Mesendoderm (in vitro differentiated cells): ENCODE measurements at regions not wholly inside any gene's neighbourhood (a gene's known extent, or its start where the extent isn't known, plus 50 kb on each side); places are given as distances from the start of the nearest gene placed in this dataset.

Source experiments
- DNase-seq: peaks from one replicate; pipeline ENCODE4 v3.0.0; 2013
- H2AK5ac ChIP-seq: 2 replicates; pipeline ENCODE4 v1.6.1; 2013; ENCODE audit warnings: low read length, inconsistent platforms
- H2BK120ac ChIP-seq: 2 replicates; pipeline ENCODE4 v1.6.1; 2013; ENCODE audit warnings: low read depth, mild to moderate bottlenecking, low read length, moderate library complexity, mixed read lengths
- H2BK15ac ChIP-seq: replicated peaks from 2 replicates; pipeline ENCODE4 v1.6.1; 2013; ENCODE audit warnings: low read depth, mild to moderate bottlenecking, moderate library complexity
- H2BK5ac ChIP-seq: 2 replicates; pipeline ENCODE4 v1.6.1; 2013; ENCODE audit warnings: low read length, inconsistent platforms
- H3K18ac ChIP-seq: 2 replicates; pipeline ENCODE4 v1.6.1; 2013; ENCODE audit warnings: mild to moderate bottlenecking, low read length, mixed read lengths
- H3K23ac ChIP-seq: one replicate; pipeline ENCODE4 v1.6.1; 2013; ENCODE audit warnings: low read length
- H3K27ac ChIP-seq: 2 replicates; pipeline ENCODE4 v1.5.1; 2013; ENCODE audit warnings: low read depth, mild to moderate bottlenecking, inconsistent platforms, low read length, moderate library complexity
- H3K27me3 ChIP-seq: 2 replicates; pipeline ENCODE4 v1.6.1; 2013; ENCODE audit warnings: low read length, control low read depth, mild to moderate bottlenecking, inconsistent platforms; ENCODE audit not compliant: insufficient read depth, poor library complexity
- H3K36me3 ChIP-seq: 2 replicates; pipeline ENCODE4 v1.6.1; 2013; ENCODE audit warnings: low read length, inconsistent platforms; ENCODE audit not compliant: control insufficient read depth, insufficient read depth
- H3K4ac ChIP-seq: one replicate; pipeline ENCODE4 v1.6.1; 2013; ENCODE audit warnings: low read depth, mild to moderate bottlenecking, low read length, moderate library complexity
- H3K4me1 ChIP-seq: 2 replicates; pipeline ENCODE4 v1.6.1; 2013; ENCODE audit warnings: low read depth, low read length, inconsistent platforms; ENCODE audit not compliant: control insufficient read depth
- H3K4me2 ChIP-seq: 2 replicates; pipeline ENCODE4 v1.6.1; 2013; ENCODE audit warnings: low read length
- H3K4me3 ChIP-seq: 2 replicates; pipeline ENCODE4 v1.5.1; 2013; ENCODE audit warnings: mild to moderate bottlenecking, low read length
- H3K56ac ChIP-seq: one replicate; pipeline ENCODE4 v1.6.1; 2013; ENCODE audit warnings: low read length
- H3K79me1 ChIP-seq: 2 replicates; pipeline ENCODE4 v1.6.1; 2013; ENCODE audit warnings: low read length, inconsistent platforms
- H3K79me2 ChIP-seq: 2 replicates; pipeline ENCODE4 v1.6.1; 2013; ENCODE audit warnings: mild to moderate bottlenecking, low read length; ENCODE audit not compliant: control insufficient read depth, insufficient read depth
- H3K9ac ChIP-seq: 2 replicates; pipeline ENCODE4 v1.6.1; 2013; ENCODE audit warnings: low read length, inconsistent platforms
- H4K5ac ChIP-seq: one replicate; pipeline ENCODE4 v1.6.1; 2013; ENCODE audit warnings: low read length
- H4K8ac ChIP-seq: one replicate; pipeline ENCODE4 v1.6.1; 2013; ENCODE audit warnings: low read depth, mild to moderate bottlenecking, control low read depth, low read length, moderate library complexity
- WGBS: extraction: QIAGEN DNeasy Blood & Tissue Kit; methylation state at CpG from one replicate; pipeline ENCODE4 v1.1.7; 2013; ENCODE audit warnings: low lambda C conversion rate, missing lambda C conversion rate; ENCODE audit not compliant: insufficient coverage; ENCODE audit errors: extremely low coverage; 5-methylcytosine and 5-hydroxymethylcytosine counted together

DNA sequence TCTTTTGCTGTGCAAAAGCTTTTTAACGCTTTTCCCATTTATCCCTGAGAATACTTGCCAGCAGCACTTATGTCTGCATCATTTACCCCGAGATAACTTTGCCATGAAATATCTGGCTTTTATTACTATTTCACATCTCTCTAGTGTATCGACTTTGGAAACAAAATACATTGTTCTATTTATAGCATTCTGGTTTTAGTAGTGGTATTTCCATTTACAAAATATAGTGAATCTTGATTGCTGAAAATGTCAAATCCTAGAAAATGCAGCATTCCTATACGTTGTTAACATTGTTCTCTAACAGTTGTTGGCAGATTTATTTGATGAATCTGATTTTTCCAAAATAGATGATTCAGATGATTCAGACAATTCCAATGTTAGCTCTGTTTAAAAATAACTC is 189.3 kb upstream of the SPRY2 start:
- no peaks in the 10 kb centered on the region for H3K4me1 ChIP-seq
- no peaks in the 10 kb centered on the region for H3K79me1 ChIP-seq
- no peak overlapping the region for H4K5ac ChIP-seq
- no peak overlapping the region for H4K8ac ChIP-seq
- H3K27me3 ChIP-seq: no peaks in the 10 kb centered on the region
- WGBS: no CpG with 5 or more reads among the region's 4 CpGs
- no peak overlapping the region for H3K56ac ChIP-seq
- no peak overlapping the region for H3K27ac ChIP-seq
- H3K36me3 ChIP-seq: no peaks in the 10 kb centered on the region
- H3K4me2 ChIP-seq: no peak overlapping the region
- no peaks in the 10 kb centered on the region for H3K79me2 ChIP-seq
- DNase-seq: no peak
- H3K23ac ChIP-seq: no peak overlapping the region
- no peak overlapping the region for H3K9ac ChIP-seq
- H3K18ac ChIP-seq: no peak overlapping the region
- no peak overlapping the region for H2BK5ac ChIP-seq
- H2BK120ac ChIP-seq: no peak overlapping the region
- no peak overlapping the region for H3K4ac ChIP-seq
- no peak overlapping the region for H2BK15ac ChIP-seq
- H3K4me3 ChIP-seq: no peak overlapping the region
- no peak overlapping the region for H2AK5ac ChIP-seq

DNA sequence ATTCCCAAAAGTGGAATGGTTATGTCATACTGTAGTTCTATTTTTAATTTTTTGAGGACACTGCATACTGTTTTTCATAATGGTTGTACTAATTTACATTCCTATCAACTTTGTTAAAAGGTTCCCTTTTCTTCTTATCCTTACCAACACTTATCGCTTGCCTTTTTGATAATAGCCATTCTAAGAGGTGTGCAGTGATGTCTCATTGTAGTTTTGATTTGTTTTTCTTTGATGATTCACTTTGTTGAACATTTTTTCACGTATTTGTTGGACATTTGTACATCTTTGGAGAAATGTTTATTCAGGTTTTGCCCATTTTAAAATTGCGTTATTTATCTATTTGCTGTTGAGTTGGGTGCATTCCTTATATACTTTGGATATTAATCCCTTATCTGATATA is 188.8 kb upstream of the SPRY2 start:
- no peak for DNase-seq
- no CpG with 5 or more reads among the region's 3 CpGs for WGBS

DNA sequence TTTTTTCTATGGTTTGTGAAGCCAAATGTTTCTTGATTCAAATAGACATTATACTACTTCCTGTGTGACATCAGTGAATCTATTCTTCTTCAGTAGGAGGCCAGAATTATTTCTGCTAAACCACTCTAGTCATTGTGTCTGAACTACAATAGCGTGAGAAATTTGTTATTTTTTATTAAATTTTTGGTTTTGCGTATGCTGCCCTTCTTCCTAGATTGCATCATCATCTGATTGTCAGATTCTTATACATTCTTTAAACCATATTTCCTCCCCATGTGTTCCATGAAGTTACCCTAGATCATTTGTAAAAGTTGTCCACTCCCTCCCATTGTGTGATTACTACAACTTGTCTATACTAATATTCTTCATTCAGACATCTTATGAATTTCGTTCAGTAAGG is 187.8 kb upstream of the SPRY2 start:
- H3K27ac ChIP-seq: no peak overlapping the region
- H3K27me3 ChIP-seq: no peaks in the 10 kb centered on the region

More for the DNA sequence above, 188.8 kb upstream of the SPRY2 start:
- Histone ChIP-seq H3K56ac (no peak overlapping the region), H2BK15ac (no peak overlapping the region), H2BK120ac (no peak overlapping the region), H3K4me3 (no peak overlapping the region), H3K23ac (no peak overlapping the region), H3K79me1 (no peaks in the 10 kb centered on the region), H3K36me3 (no peaks in the 10 kb centered on the region), H4K5ac (no peak overlapping the region), H4K8ac (no peak overlapping the region), H3K18ac (no peak overlapping the region), H3K79me2 (no peaks in the 10 kb centered on the region), H3K27me3 (no peaks in the 10 kb centered on the region), H3K27ac (no peak overlapping the region), H2BK5ac (no peak overlapping the region), H2AK5ac (no peak overlapping the region), H3K4ac (no peak overlapping the region), H3K4me1 (no peaks in the 10 kb centered on the region), H3K4me2 (no peak overlapping the region), H3K9ac (no peak overlapping the region)

DNA sequence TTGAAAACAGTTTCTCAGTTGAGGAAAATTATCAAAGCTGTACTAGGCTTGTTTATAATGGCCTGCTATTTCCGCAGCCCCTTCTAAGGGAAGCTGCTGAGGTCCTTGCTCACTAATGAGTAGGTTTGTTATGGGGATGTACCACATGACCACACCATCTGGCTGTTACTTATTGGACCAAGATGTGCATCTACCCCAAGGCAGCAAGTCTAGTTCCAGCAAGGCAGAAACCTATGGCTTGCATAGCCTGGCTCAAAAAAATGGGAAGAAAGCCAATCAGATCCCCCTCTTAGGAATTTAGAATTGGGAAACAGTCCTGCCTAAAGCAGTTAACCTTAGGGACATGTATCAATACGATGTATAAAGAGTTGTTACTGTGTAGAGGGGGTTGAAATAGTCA is 186.5 kb upstream of the SPRY2 start:
- WGBS: no CpG with 5 or more reads among the region's 2 CpGs

More for the DNA sequence above, 187.8 kb upstream of the SPRY2 start:
- no peak overlapping the region for H3K4me2 ChIP-seq
- no peak overlapping the region for H3K4me3 ChIP-seq
- no peak overlapping the region for H3K4ac ChIP-seq
- H4K8ac ChIP-seq: no peak overlapping the region
- no peak overlapping the region for H2BK120ac ChIP-seq
- H2AK5ac ChIP-seq: no peak overlapping the region
- no CpG with 5 or more reads among the region's 3 CpGs for WGBS
- no peak overlapping the region for H3K56ac ChIP-seq
- H3K18ac ChIP-seq: no peak overlapping the region
- no peak overlapping the region for H2BK15ac ChIP-seq
- H3K23ac ChIP-seq: no peak overlapping the region
- H3K9ac ChIP-seq: no peak overlapping the region
- no peaks in the 10 kb centered on the region for H3K4me1 ChIP-seq
- DNase-seq: no peak
- H4K5ac ChIP-seq: no peak overlapping the region
- no peak overlapping the region for H2BK5ac ChIP-seq
- no peaks in the 10 kb centered on the region for H3K36me3 ChIP-seq
- H3K79me2 ChIP-seq: no peaks in the 10 kb centered on the region
- no peaks in the 10 kb centered on the region for H3K79me1 ChIP-seq

DNA sequence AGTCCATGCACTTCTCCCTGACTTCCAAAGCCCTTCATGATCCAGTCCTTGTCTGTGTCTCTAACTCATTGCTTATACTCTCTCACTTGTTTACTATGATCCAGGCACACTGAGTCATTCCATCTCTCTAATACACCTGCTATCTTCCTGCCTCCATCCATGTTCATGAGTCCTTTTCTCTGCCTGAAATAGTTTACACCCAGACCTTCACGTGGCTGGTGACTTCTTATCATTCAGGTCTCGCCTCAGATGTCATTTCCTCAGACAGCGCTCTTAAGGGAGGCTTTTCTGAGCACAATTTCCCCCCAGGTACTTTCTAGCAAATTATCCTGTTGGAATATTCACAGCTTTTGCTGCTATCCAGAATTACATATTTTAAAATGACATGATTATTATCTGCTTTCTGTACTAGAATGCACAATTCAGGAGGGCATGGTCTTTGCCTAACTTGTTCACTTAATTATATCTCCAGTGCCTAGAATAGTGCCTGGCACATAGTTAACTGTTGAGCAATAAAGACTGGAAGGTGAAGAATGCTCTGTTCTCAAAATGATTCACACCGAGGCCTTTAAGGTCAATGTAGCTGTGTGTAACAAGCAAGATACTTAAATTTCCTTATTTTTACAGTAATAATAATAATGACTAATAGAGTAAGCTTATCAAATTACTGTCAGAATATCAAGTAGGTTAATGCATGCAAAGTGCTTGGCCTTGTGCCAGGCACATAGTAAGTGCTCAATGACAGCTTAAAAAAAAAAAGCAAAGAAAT is 183.7 kb upstream of the SPRY2 start:
- no peak overlapping the region for H2BK120ac ChIP-seq
- no peak overlapping the region for H3K4ac ChIP-seq
- H3K27ac ChIP-seq: no peak overlapping the region
- H3K9ac ChIP-seq: no peak overlapping the region
- no peaks in the 10 kb centered on the region for H3K79me1 ChIP-seq
- H2BK15ac ChIP-seq: no peak overlapping the region
- H4K5ac ChIP-seq: no peak overlapping the region
- no peak overlapping the region for H4K8ac ChIP-seq
- H3K4me2 ChIP-seq: no peak overlapping the region
- no peak overlapping the region for H2BK5ac ChIP-seq
- H3K18ac ChIP-seq: no peak overlapping the region
- H3K23ac ChIP-seq: no peak overlapping the region
- H3K4me1 ChIP-seq: no peaks in the 10 kb centered on the region
- H3K56ac ChIP-seq: no peak overlapping the region
- no peak for DNase-seq
- no peak overlapping the region for H2AK5ac ChIP-seq
- no peaks in the 10 kb centered on the region for H3K36me3 ChIP-seq
- H3K4me3 ChIP-seq: no peak overlapping the region
- H3K79me2 ChIP-seq: no peaks in the 10 kb centered on the region
- no peaks in the 10 kb centered on the region for H3K27me3 ChIP-seq
- no CpG with 5 or more reads among the region's 4 CpGs for WGBS

More for the DNA sequence above, 186.5 kb upstream of the SPRY2 start:
- Histone ChIP-seq H3K56ac (no peak overlapping the region), H3K36me3 (no peaks in the 10 kb centered on the region), H3K4me1 (no peaks in the 10 kb centered on the region), H2BK5ac (no peak overlapping the region), H3K27ac (no peak overlapping the region), H4K5ac (no peak overlapping the region), H3K18ac (no peak overlapping the region), H3K79me1 (no peaks in the 10 kb centered on the region), H3K9ac (no peak overlapping the region), H3K79me2 (no peaks in the 10 kb centered on the region), H2AK5ac (no peak overlapping the region), H2BK120ac (peak overlapping the region; percentile 38), H3K27me3 (no peaks in the 10 kb centered on the region), H3K4ac (no peak overlapping the region), H3K4me3 (no peak overlapping the region), H2BK15ac (no peak overlapping the region), H3K4me2 (no peak overlapping the region), H4K8ac (no peak overlapping the region), H3K23ac (no peak overlapping the region)
- DNase-seq: no peak

DNA sequence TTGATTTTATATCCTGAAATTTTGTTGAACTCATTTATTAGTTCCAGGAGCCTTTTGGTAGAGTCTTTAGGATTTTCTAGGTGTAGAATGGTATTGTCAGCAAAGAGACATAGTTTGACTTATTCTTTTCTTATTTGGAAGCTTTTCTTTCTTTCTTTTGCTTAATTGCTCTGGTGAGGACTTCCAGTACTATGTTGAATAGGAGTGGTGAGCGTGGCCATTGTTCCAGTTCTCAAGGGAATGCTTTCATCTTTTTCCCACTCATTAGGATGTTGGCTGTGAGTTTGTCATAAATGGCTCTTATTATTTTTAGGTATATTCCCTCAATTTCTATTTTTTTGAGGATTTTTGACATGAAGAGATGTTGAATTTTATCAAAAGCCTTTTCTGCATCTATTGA is 182.2 kb upstream of the SPRY2 start:
- Histone ChIP-seq H3K56ac (no peak overlapping the region), H4K5ac (no peak overlapping the region), H3K79me1 (no peaks in the 10 kb centered on the region), H3K4me3 (no peak overlapping the region), H3K23ac (no peak overlapping the region), H3K4ac (no peak overlapping the region), H2BK15ac (no peak overlapping the region), H3K36me3 (no peaks in the 10 kb centered on the region), H3K18ac (no peak overlapping the region), H2BK5ac (no peak overlapping the region), H3K27me3 (no peaks in the 10 kb centered on the region), H3K4me2 (no peak overlapping the region), H2AK5ac (no peak overlapping the region), H2BK120ac (no peak overlapping the region), H3K9ac (no peak overlapping the region), H3K79me2 (no peaks in the 10 kb centered on the region), H4K8ac (no peak overlapping the region), H3K27ac (no peak overlapping the region), H3K4me1 (no peaks in the 10 kb centered on the region)
- DNase-seq: no peak
- no CpG with 5 or more reads among the region's 1 CpG for WGBS
